NCI-H82 treated with DMSO at 0.1 percent for 48 hours (cell line): ENCODE measurements at regions not wholly inside any gene's neighbourhood (a gene's known extent, or its start where the extent isn't known, plus 50 kb on each side); places are given as distances from the start of the nearest gene placed in this dataset.
"Not testable (repeated sequence)": the region's sequence is repeated elsewhere in the genome, so short reads cannot be mapped to it uniquely, and the experiment has no call there.

Experiments used
- DNase-seq: peaks from one replicate; lab custom pipeline; 2025; ENCODE audit not compliant: unreplicated experiment; lab: John Stamatoyannopoulos, UW

DNA sequence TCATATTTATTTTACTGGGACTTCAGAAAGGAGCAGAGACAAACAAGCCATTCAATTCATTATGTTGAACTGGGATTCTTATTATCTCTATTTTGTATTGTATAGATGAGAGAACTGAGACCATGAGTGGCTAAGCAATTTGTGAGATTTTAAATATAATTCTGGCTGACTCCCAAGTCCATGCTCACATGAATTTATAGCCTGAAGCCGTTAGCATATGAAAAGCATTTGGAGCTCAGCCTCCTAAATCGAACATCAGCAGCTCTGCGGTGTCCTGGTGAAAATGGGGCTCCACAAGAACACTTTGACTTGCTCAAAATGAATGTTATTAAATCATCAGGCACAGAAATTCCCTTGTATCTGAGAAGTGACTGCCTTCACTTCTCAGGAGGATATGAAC is 96.8 kb upstream of the DPT start:
- no peak for DNase-seq

DNA sequence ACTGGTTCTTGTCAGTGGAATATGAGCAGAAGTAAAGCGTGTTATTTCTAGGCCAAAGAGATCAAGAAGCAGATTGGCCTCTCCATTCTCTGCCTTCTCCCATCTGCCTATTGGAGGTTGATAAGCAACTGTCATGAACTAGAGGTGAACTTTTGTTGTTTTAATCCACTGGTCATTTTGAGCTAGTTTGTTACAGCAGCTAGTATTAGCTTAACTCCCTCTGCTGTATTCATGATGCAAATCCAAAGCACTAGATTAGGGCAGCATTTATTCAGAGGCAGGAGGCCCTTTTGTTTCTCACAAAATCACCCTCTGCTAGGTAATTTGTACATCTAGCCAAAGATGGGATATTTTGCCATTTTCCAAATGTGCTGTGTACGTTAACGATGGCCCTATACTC is 97.3 kb upstream of the DPT start:
- no peak for DNase-seq

DNA sequence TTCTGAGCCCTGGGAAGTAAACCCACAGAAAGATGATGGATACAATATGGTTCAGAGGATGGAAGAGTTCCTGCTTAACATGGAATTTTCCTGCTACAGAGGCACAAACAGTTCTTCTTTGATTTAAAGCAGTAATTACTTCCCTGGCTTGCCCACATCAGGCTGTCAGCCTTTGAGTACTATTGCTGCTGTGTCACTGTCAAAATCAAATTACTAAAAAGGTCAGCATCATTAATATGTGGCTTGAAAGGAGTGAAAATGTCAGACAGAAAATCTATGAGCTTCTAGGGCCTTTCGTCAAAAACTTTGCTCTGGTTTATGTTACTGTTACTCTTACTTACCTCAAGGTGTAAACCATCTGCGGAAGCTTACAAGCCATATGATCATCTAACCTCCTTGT is 98.6 kb upstream of the DPT start:
- DNase-seq = no peak

DNA sequence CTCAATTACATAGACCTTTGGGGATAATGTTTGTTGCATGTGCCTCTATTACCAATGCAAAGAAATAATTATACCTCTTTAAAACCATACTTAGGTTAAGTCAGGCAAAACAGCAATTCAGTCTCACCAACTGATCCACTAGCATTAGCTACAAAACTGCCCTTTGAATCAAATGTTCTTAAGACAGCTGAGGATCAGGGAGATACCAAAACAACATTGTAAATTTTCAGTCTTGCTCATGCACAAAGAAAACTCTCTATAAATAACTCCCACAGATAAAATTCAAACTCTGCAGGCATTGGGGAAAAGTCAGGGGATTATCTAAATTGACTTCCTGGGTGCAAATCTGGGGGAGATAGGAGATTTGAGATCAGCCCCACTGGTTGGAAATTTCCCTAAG is 100.9 kb upstream of the DPT start:
- DNase-seq = no peak

DNA sequence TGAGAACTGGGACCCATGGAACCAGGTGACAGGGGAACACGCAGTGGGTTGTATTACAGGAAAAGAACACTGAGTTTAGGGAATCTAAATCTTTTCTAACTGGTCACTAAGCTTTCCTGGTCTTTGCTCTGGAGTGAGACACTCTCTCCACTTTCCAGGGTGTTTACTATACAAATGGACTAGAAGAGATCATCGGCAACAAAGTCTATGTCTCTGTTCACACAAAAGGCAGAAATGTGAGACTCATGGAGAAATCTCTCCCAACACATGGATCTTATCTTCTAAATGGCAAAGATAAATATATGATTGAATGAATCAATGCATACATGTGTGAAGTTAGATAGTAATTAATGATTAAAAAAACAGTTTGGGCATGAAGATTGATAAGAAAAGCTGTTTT is 101.6 kb upstream of the DPT start:
- DNase-seq = no peak

DNA sequence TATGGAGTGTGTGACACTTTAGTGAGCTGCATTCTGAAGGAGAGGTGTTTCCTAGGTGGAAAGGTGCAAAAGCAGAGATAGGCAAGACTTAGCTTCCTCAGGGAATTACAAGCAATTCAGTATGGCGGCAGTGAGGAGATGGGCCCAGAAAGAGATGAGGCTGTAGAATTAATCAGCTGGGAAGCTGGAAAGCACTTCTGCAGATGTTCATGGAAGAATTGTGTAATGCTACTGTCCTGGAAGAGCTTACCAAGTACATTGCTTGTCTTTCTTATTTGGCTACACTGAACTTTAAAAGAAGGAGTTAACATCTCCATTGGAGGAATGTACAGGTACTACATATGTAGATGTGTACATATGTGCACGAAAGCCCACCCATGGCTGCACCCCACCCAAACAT is 103.7 kb upstream of the DPT start:
- DNase-seq = no peak

- no peak for DNase-seq
These were observed 104.4 kb upstream of the DPT start for GRCh38 chr1:168833362-168833761.

GRCh38 chr1:168833801-168834224 is 104.8 kb upstream of the DPT start:
- no peak for DNase-seq

DNA sequence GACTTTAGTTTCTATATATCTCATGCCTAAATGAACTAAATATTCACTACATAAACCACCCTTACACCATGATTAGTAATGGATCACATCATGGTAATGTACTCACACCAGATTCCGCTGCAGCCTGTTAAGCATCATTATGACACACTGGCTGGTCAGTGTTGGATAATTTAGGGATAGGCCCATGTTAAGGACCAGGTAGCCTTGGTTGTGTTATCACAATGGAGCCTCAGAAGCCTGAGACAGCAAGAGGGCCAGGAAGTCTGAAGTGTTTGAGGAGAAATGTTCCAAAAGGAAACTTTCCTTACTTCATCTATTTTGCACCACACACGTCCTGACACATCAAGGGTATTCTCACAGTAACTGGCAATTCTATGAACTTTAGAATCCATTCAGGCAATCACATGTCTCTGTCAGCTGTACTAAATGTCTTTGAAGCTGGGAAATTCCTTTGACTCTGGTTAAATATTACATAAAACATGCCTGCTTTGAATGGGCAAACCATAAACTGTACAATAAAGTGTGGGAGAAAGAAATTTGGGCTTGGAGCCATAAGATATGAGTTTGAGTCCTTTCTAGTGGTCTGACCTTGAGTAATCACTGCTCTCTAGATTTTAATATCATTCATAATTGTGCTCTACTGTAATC is 105.3 kb upstream of the DPT start:
- no peak for DNase-seq

- no peak for DNase-seq
These were observed 106.2 kb upstream of the DPT start for GRCh38 chr1:168835176-168835575.

DNA sequence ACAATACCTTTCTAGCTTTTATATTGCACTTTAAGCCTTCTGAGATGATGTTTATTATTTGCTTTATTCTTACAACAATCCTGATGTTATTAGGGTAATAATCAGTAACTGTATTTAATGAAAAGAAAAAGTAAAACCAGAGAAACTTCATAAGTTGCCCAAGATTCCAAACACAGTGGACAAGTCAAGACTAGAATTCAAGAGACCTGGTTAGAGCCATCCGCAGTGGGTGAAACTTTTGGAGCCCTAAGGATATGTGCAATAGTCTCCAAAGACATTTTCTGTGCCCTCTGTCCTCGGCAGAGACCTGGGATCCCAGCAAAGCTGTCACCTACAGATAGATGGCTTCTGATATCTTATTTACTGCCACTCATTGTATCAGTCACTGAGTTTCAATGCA is 106.8 kb upstream of the DPT start:
- no peak for DNase-seq

- DNase-seq = no peak
These were observed 107.5 kb upstream of the DPT start for GRCh38 chr1:168836469-168836868.

- DNase-seq = not testable (repeated sequence)
These were observed 108.2 kb upstream of the DPT start for GRCh38 chr1:168837230-168837629.

- DNase-seq = no peak
These were observed 113.3 kb upstream of the DPT start for GRCh38 chr1:168842306-168842705.

DNA sequence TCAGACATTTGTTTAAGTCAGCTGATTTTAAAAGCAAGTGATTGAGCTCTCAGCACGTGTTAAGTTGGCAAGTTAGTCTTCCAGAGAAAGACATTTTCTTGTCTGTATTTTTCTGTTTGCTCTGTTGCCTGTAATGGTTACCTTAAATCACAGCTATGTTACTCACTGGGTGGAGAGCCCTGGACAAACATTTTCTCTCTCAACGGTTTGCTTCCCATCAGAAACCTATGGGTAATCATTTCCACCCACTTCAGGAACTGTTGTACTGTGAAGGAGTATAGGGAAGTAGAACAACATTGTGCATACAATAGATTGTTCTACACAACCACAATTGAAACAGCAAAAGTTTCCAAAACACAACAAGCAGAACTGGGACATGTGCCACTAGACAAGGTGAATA is 113.9 kb upstream of the DPT start:
- DNase-seq = no peak

DNA sequence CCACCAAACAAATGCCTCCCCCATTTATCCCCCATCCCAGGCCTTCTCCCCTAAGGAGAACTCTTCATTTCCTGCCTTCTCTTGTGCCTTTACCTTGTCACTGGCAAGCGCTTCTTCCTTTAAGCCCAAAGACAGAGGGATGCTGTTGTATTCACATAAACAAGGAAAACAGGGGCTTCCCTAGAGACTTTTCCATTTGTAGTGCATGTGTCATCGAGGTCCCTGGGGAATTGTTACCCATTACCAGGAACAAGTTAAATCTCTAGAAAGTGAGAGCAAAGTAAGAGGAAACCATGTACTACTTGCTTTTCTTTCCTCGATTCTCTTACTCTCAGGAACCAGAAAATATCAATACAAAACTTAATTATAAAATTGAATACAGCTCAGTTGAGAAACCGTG is 114.4 kb upstream of the DPT start:
- no peak for DNase-seq

GRCh38 chr1:168843950-168844349 is 114.9 kb upstream of the DPT start:
- DNase-seq = no peak

GRCh38 chr1:168845140-168845539 is 116.1 kb upstream of the DPT start:
- no peak for DNase-seq

GRCh38 chr1:168848051-168848450 is 119.0 kb upstream of the DPT start:
- DNase-seq = no peak

- no peak for DNase-seq
These were observed 132.5 kb upstream of the DPT start for GRCh38 chr1:168861421-168862004.

DNA sequence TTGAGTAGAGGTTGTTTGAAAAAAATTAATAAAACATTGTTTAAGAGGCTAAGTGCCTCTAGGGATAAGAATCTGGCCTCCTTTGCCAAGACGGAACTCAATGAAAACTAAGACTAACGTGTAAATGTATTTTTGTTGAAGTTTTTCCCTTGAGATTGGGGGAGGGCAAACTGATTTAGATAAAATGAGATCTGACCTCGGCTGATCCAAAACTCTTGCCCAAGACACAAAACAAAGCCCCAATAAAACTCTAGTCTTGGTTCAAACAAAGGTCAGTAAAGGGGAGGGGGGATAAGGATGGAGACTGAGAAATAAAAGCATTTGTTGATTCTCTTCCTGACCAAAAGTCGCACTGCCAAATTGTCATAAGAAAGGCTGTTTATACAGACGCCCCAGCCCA is 134.8 kb upstream of the DPT start:
- DNase-seq = no peak

GRCh38 chr1:168864266-168864665 is 135.3 kb upstream of the DPT start:
- no peak for DNase-seq
